ENCODE measurements at regions not wholly inside any gene's neighbourhood (a gene's known extent, or its start where the extent isn't known, plus 50 kb on each side); places are given as distances from the start of the nearest gene placed in this dataset.

- TF ChIP-seq KIAA2018 (CRISPR knock-in tag; IDR thresholded peaks at IDR 0.05; ENCODE audit: borderline replicate concordance): no peak
- no peak for TF ChIP-seq NR2F2 (IDR thresholded peaks at IDR 0.05; ENCODE audit: borderline replicate concordance, low read depth)
- no peak for TF ChIP-seq ZFY (CRISPR knock-in tag; IDR thresholded peaks at IDR 0.05)
- TF ChIP-seq ZNF180 (CRISPR knock-in tag; IDR thresholded peaks at IDR 0.05; ENCODE audit: borderline replicate concordance, low read depth): no peak
- no peak for TF ChIP-seq SP1 (IDR thresholded peaks at IDR 0.05)
- TF ChIP-seq SP1 (CRISPR knock-in tag; IDR thresholded peaks at IDR 0.05): no peak
- no peak for TF ChIP-seq HNF1B (CRISPR knock-in tag; IDR thresholded peaks at IDR 0.05)
- TF ChIP-seq KDM5B (CRISPR knock-in tag; IDR thresholded peaks at IDR 0.05; ENCODE audit: borderline replicate concordance): no peak
- no peak for TF ChIP-seq NR0B2 (CRISPR knock-in tag; IDR thresholded peaks at IDR 0.05)
- TF ChIP-seq RERE (CRISPR knock-in tag; IDR thresholded peaks at IDR 0.05; ENCODE audit: low read depth): no peak
- TF ChIP-seq GATAD2A (CRISPR knock-in tag; IDR thresholded peaks at IDR 0.05): no peak
- TF ChIP-seq TAF15 (IDR thresholded peaks at IDR 0.05; ENCODE audit: low read depth, low read length, poor library complexity, severe bottlenecking): no peak
These were observed 604.5 kb downstream of the VRK1 start (continued) for GRCh38 chr14:97401714-97402113.

All from HepG2 (cell line).